Natural killer cell (primary cell): ENCODE measurements at regions not wholly inside any gene's neighbourhood (a gene's known extent, or its start where the extent isn't known, plus 50 kb on each side); places are given as distances from the start of the nearest gene placed in this dataset.
A peak's percentile ranks its signal among the peaks of the same experiment; 100 is the strongest.

Source experiments
- ATAC-seq, 3 donors: fragments of 150-1000 bp in 2 of 3; fragments of 200-7000 bp in 1 of 3; cut with Tn5 transposase; 1 replicate in 1 of 3; 2 replicates in 2 of 3; pipeline ENCODE4 v1.10.0; 2021; ENCODE audit warnings: mild to moderate bottlenecking in 2 of 3, moderate library complexity in 2 of 3
- DNase-seq, 2 donors: peaks; one replicate each; pipeline versions ENCODE4 v3.0.0 to v3.0.0-alpha.2; 2013 to 2021; ENCODE audit warnings: mixed read lengths in 1 of 2
- H3K27ac ChIP-seq: one replicate; pipeline ENCODE4 v1.5.1; 2013; ENCODE audit warnings: mild to moderate bottlenecking, low read length
- H3K27me3 ChIP-seq: one replicate; pipeline ENCODE4 v1.6.1; 2013; ENCODE audit warnings: low read length; ENCODE audit not compliant: control insufficient read depth, insufficient read depth
- H3K36me3 ChIP-seq: one replicate; pipeline ENCODE4 v1.6.1; 2013; ENCODE audit warnings: low read length; ENCODE audit not compliant: control insufficient read depth, insufficient read depth
- H3K4me1 ChIP-seq: one replicate; pipeline ENCODE4 v1.6.1; 2013; ENCODE audit warnings: low read length; ENCODE audit not compliant: control insufficient read depth, insufficient read depth
- H3K4me3 ChIP-seq: one replicate; pipeline ENCODE4 v1.5.1; 2013; ENCODE audit warnings: low read length
- H3K9me3 ChIP-seq: one replicate; pipeline ENCODE4 v1.6.1; 2013; ENCODE audit warnings: low read length; ENCODE audit not compliant: control insufficient read depth, insufficient read depth
- H3K27ac Mint-ChIP-seq, 2 donors: one replicate each; pipeline ENCODE4 v1.8.0; 2022; ENCODE audit warnings: mild to moderate bottlenecking in 2 of 2, mixed read lengths in 2 of 2, moderate library complexity in 1 of 2
- H3K27me3 Mint-ChIP-seq, 2 donors: one replicate each; pipeline ENCODE4 v1.8.0; 2022; ENCODE audit warnings: low read depth in 2 of 2, mixed read lengths in 2 of 2
- H3K36me3 Mint-ChIP-seq: one replicate; pipeline ENCODE4 v1.8.0; 2022; ENCODE audit warnings: mixed read lengths
- H3K4me1 Mint-ChIP-seq, 2 donors: one replicate each; pipeline ENCODE4 v1.8.0; 2022; ENCODE audit warnings: mixed read lengths in 2 of 2
- H3K4me3 Mint-ChIP-seq: one replicate; pipeline ENCODE4 v1.8.0; 2022; ENCODE audit warnings: mild to moderate bottlenecking, moderate library complexity, mixed read lengths
- H3K9me3 Mint-ChIP-seq, 2 donors: one replicate each; pipeline ENCODE4 v1.8.0; 2022; ENCODE audit warnings: mixed read lengths in 2 of 2
- CTCF ChIP-seq: fragments of 200-600 bp; IDR thresholded peaks from one replicate; pipeline ENCODE4 v1.8.0; 2022; ENCODE audit warnings: antibody characterized with exemption
- WGBS: methylation state at CpG from one replicate; pipeline ENCODE4 v1.1.7; 2013; ENCODE audit warnings: missing lambda C conversion rate; ENCODE audit not compliant: insufficient coverage; 5-methylcytosine and 5-hydroxymethylcytosine counted together
- intact Hi-C: fragments of 100-400 bp; cut with micrococcal nuclease; formaldehyde crosslinking; loops from one replicate; pipeline ENCODE4 v1.14.2; 2022

GRCh38 chrX:121301356-121301755 lies 253.9 kb downstream of the GLUD2 start:
- no peak overlapping the region for H3K27ac ChIP-seq
- WGBS, result no CpG with 5 or more reads among the region's 2 CpGs
- H3K27me3 ChIP-seq, result no peaks in the 10 kb centered on the region
- intact Hi-C loops, result no loop called here
- H3K9me3 ChIP-seq, result no peaks in the 10 kb centered on the region
- H3K9me3 Mint-ChIP-seq, result no peaks in the 10 kb centered on the region
- H3K27ac Mint-ChIP-seq, result no peak overlapping the region
- no peaks in the 10 kb centered on the region for H3K36me3 Mint-ChIP-seq
- TF ChIP-seq CTCF, result no peak
- no peak overlapping the region for H3K4me3 Mint-ChIP-seq
- no peak overlapping the region for H3K4me3 ChIP-seq
- no peaks in the 10 kb centered on the region for H3K4me1 ChIP-seq
- no peak for DNase-seq
- no peaks in the 10 kb centered on the region for H3K36me3 ChIP-seq
- no peaks in the 10 kb centered on the region for H3K27me3 Mint-ChIP-seq
- ATAC-seq, result no peak
- no peaks in the 10 kb centered on the region for H3K4me1 Mint-ChIP-seq

- H3K9me3 Mint-ChIP-seq, result no peaks in the 10 kb centered on the region
- H3K36me3 ChIP-seq, result no peaks in the 10 kb centered on the region
- H3K27ac Mint-ChIP-seq, result no peak overlapping the region
- ATAC-seq (no peak), DNase-seq (no peak)
- intact Hi-C loops, result no loop called here
- no peaks in the 10 kb centered on the region for H3K36me3 Mint-ChIP-seq
- WGBS, result 100% methylated on average over 1 of the region's 1 CpG
- H3K4me1 Mint-ChIP-seq, result no peaks in the 10 kb centered on the region
- no peaks in the 10 kb centered on the region for H3K4me1 ChIP-seq
- H3K4me3 Mint-ChIP-seq, result no peak overlapping the region
- no peak for TF ChIP-seq CTCF
- H3K27me3 Mint-ChIP-seq, result no peaks in the 10 kb centered on the region
- H3K9me3 ChIP-seq, result no peaks in the 10 kb centered on the region
- no peak overlapping the region for H3K4me3 ChIP-seq
- H3K27me3 ChIP-seq, result no peaks in the 10 kb centered on the region
- H3K27ac ChIP-seq, result no peak overlapping the region
These were observed 254.4 kb downstream of the GLUD2 start for GRCh38 chrX:121301822-121302221.

- Histone ChIP-seq H3K27ac (no peak overlapping the region), H3K4me1 (no peaks in the 10 kb centered on the region), H3K27me3 (no peaks in the 10 kb centered on the region), H3K9me3 (no peaks in the 10 kb centered on the region), H3K4me3 (no peak overlapping the region), H3K36me3 (no peaks in the 10 kb centered on the region)
- Mint-ChIP-seq H3K9me3 (no peaks in the 10 kb centered on the region), H3K27me3 (no peaks in the 10 kb centered on the region), H3K36me3 (no peaks in the 10 kb centered on the region), H3K4me3 (no peak overlapping the region), H3K4me1 (no peaks in the 10 kb centered on the region), H3K27ac (no peak overlapping the region)
- 94% methylated on average over 2 of the region's 3 CpGs for WGBS
- TF ChIP-seq CTCF, result no peak
- intact Hi-C loops, result no loop called here
- DNase-seq, result no peak
- no peak for ATAC-seq
These were observed 260.0 kb downstream of the GLUD2 start for GRCh38 chrX:121307449-121307848.

- no peaks in the 10 kb centered on the region for H3K36me3 Mint-ChIP-seq
- no peak for ATAC-seq
- Histone ChIP-seq H3K27me3 (no peaks in the 10 kb centered on the region), H3K4me1 (no peaks in the 10 kb centered on the region), H3K9me3 (no peaks in the 10 kb centered on the region), H3K36me3 (no peaks in the 10 kb centered on the region), H3K4me3 (no peak overlapping the region), H3K27ac (no peak overlapping the region)
- DNase-seq, result peak in 1 of 2 donors; percentile 10
- H3K27ac Mint-ChIP-seq, result no peak overlapping the region
- no peaks in the 10 kb centered on the region for H3K27me3 Mint-ChIP-seq
- 19% methylated on average over 3 of the region's 3 CpGs for WGBS
- H3K4me1 Mint-ChIP-seq, result no peaks in the 10 kb centered on the region
- no peak overlapping the region for H3K4me3 Mint-ChIP-seq
- intact Hi-C loops, result no loop called here
- no peak for TF ChIP-seq CTCF
- no peaks in the 10 kb centered on the region for H3K9me3 Mint-ChIP-seq
These were observed 260.9 kb downstream of the GLUD2 start for GRCh38 chrX:121308276-121308805.
